Activated B cell treated with CpG ODN at 0.5 μM for 24 hours (primary cell): ENCODE measurements at regions not wholly inside any gene's neighbourhood (a gene's known extent, or its start where the extent isn't known, plus 50 kb on each side); places are given as distances from the start of the nearest gene placed in this dataset.

Experiments used
- ATAC-seq: fragments of 200-7000 bp; cut with Tn5 transposase; one replicate; pipeline ENCODE4 v1.10.0; 2021; ENCODE audit warnings: low read depth, mild to moderate bottlenecking, moderate library complexity
- CTCF ChIA-PET: fragments of 350-600 bp; sonication (Branson Sonifier 250); formaldehyde crosslinking; loops from one replicate; lab custom pipeline; 2021; ENCODE audit warnings: antibody characterized with exemption; lab: Charles Lee
- POLR2A ChIA-PET: fragments of 350-600 bp; sonication (Branson Sonifier 250); formaldehyde crosslinking; loops from one replicate; lab custom pipeline; 2021; ENCODE audit warnings: antibody characterized with exemption; lab: Charles Lee
- DNase-seq: peaks from one replicate; pipeline ENCODE4 v3.0.0; 2022
- H3K27ac Mint-ChIP-seq: one replicate; pipeline ENCODE4 v1.8.0; 2020; ENCODE audit warnings: mixed read lengths
- H3K27me3 Mint-ChIP-seq: one replicate; pipeline ENCODE4 v1.8.0; 2021; ENCODE audit warnings: mixed read lengths
- H3K36me3 Mint-ChIP-seq: one replicate; pipeline ENCODE4 v1.8.0; 2021; ENCODE audit warnings: low read depth, mixed read lengths
- H3K4me1 Mint-ChIP-seq: one replicate; pipeline ENCODE4 v1.8.0; 2021; ENCODE audit warnings: mixed read lengths
- H3K4me3 Mint-ChIP-seq: one replicate; pipeline ENCODE4 v1.8.0; 2020; ENCODE audit warnings: mild to moderate bottlenecking, mixed read lengths
- H3K9me3 Mint-ChIP-seq: one replicate; pipeline ENCODE4 v1.8.0; 2020; ENCODE audit warnings: mixed read lengths
- CTCF ChIP-seq: fragments of 200-600 bp; IDR thresholded peaks from one replicate; pipeline ENCODE4 v1.8.0; 2022; ENCODE audit warnings: antibody characterized with exemption, mild to moderate bottlenecking
- intact Hi-C: fragments of 100-400 bp; cut with micrococcal nuclease; formaldehyde crosslinking; loops from one replicate; pipeline ENCODE4 v1.15.1; 2024

DNA sequence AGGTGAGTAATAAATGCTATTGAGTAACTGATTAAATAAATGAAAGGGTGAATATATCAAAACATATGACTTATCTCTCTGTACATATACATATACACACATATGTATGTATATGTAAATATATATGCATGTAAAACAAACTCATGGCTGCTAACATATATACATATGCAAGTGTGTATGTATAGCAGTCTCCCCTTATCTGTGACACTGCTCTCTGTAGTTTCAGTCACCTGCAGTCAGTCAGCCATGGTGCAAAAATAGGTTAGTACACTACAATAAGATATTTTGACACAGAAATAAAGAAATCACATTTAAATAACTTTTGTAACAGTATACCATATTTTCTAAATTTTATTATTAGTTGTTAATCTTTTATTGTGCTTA lies 467.4 kb downstream of the EPHA5 start:
- Mint-ChIP-seq H3K4me1 (no peaks in the 10 kb centered on the region), H3K27ac (no peak overlapping the region), H3K27me3 (no peaks in the 10 kb centered on the region), H3K9me3 (peaks cover 6% of the 10 kb centered on the region), H3K4me3 (no peak overlapping the region), H3K36me3 (no peaks in the 10 kb centered on the region)
- intact Hi-C loops: no loop called here
- CTCF ChIA-PET: no interaction called here
- no peak for DNase-seq
- TF ChIP-seq CTCF: no peak
- POLR2A ChIA-PET: no interaction called here
- no peak for ATAC-seq

DNA sequence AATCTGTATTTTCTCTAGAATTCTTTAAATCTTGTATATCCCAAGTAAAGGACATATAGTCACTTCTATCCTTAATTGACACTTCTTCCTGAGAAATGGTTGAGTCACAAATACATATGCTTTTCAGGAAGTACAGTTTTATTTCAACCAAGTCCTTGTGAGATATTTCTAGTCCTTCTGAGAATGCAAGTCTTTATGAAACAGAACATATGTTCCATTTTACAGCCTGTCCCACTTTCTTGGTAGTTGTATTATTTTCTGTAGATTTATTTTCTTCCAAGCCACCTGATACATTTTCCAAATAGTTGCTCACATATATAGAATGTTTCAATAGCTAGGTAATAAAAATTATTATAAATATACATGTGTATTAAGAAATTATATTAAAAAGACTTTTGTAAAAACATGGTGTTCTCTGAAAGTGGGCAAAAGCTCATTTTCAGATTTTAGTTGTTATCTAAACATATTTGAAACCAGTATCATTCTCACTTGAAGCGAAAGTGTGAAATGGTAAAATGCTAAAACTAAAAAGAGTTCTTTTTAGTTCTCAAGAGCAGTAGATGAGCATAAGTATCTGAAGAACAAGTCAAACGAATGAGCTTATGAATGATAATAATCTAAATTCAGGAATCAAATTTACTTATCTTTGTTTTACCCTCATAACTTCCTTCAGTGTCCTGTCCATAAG lies 468.0 kb downstream of the EPHA5 start:
- Mint-ChIP-seq H3K27me3 (no peaks in the 10 kb centered on the region), H3K36me3 (no peaks in the 10 kb centered on the region), H3K4me1 (no peaks in the 10 kb centered on the region), H3K9me3 (peaks cover 6% of the 10 kb centered on the region), H3K27ac (no peak overlapping the region), H3K4me3 (no peak overlapping the region)
- intact Hi-C loops: no loop called here
- POLR2A ChIA-PET: no interaction called here
- no peak for TF ChIP-seq CTCF
- no peak for DNase-seq
- ATAC-seq: no peak
- CTCF ChIA-PET: no interaction called here

DNA sequence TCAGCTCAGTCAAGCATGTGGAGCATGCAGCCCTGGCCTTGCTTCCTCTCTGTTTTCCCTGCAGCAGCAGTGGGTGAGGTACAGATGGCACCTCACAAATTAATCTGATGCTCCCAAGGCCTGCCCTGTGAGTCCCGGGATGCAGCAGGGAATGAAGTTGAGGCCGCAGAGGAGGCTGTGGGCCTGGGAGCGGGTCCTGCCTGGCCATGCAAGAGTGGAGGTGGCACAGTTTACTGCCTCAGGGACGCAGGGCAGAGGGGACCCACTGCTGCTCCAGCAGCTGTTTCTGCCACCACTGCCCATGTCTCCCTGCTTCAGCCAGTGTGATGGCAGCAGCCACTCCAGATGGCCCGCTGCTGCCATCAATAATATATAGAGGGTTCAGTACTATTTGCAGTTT lies 474.6 kb downstream of the EPHA5 start:
- no peak overlapping the region for H3K4me3 Mint-ChIP-seq
- no peak for DNase-seq
- no peak for ATAC-seq
- TF ChIP-seq CTCF: no peak
- no peaks in the 10 kb centered on the region for H3K36me3 Mint-ChIP-seq
- H3K9me3 Mint-ChIP-seq: no peaks in the 10 kb centered on the region
- intact Hi-C loops: no loop called here
- H3K4me1 Mint-ChIP-seq: no peaks in the 10 kb centered on the region
- ChIA-PET CTCF (no interaction called here), POLR2A (no interaction called here)
- H3K27ac Mint-ChIP-seq: no peak overlapping the region
- H3K27me3 Mint-ChIP-seq: no peaks in the 10 kb centered on the region

GRCh38 chr4:65195002-65195401 lies 475.3 kb downstream of the EPHA5 start:
- POLR2A ChIA-PET: no interaction called here
- no peak for TF ChIP-seq CTCF
- H3K36me3 Mint-ChIP-seq: no peaks in the 10 kb centered on the region

GRCh38 chr4:65193985-65194384 lies 476.3 kb downstream of the EPHA5 start:
- intact Hi-C loops: no loop called here
- Mint-ChIP-seq H3K4me3 (no peak overlapping the region), H3K27me3 (no peaks in the 10 kb centered on the region), H3K27ac (no peak overlapping the region), H3K36me3 (no peaks in the 10 kb centered on the region), H3K4me1 (no peaks in the 10 kb centered on the region), H3K9me3 (peaks cover 4% of the 10 kb centered on the region)
- ChIA-PET POLR2A (no interaction called here), CTCF (no interaction called here)
- no peak for ATAC-seq
- DNase-seq: no peak
- no peak for TF ChIP-seq CTCF

More at GRCh38 chr4:65195002-65195401, 475.3 kb downstream of the EPHA5 start:
- ATAC-seq (no peak), DNase-seq (no peak)
- H3K9me3 Mint-ChIP-seq: no peaks in the 10 kb centered on the region
- H3K4me1 Mint-ChIP-seq: no peaks in the 10 kb centered on the region
- no peak overlapping the region for H3K27ac Mint-ChIP-seq
- CTCF ChIA-PET: no interaction called here
- intact Hi-C loops: no loop called here
- no peak overlapping the region for H3K4me3 Mint-ChIP-seq
- H3K27me3 Mint-ChIP-seq: no peaks in the 10 kb centered on the region
